HG02884 (cell line): ENCODE measurements at regions not wholly inside any gene's neighbourhood (a gene's known extent, or its start where the extent isn't known, plus 50 kb on each side); places are given as distances from the start of the nearest gene placed in this dataset.

ENCODE experiments used
- ATAC-seq: cut with Tn5 transposase; IDR thresholded peaks from one replicate; pipeline ENCODE4 v1.9.1; 2021; ENCODE audit warnings: mild to moderate bottlenecking, moderate library complexity; ENCODE audit not compliant: unreplicated experiment

DNA sequence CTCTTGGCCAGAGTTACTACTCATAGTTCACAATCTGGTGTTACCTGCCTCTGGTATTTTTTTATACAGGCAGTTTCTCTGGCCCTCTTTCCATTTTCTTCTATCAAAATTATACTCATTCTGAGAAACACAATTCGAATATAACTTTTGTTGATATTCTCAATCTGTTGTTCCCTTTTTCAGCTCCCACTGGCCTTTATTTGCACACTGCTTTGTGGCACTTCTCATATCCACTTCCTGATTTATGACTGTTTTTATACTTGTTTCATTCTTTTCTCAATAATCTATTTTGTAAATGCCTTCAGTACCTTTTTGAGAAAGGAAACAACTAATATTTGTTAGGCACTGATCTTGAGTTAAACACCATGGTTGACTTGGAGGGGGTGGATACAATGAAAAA is 93.8 kb upstream of the HDAC9 start:
- ATAC-seq: no peak

DNA sequence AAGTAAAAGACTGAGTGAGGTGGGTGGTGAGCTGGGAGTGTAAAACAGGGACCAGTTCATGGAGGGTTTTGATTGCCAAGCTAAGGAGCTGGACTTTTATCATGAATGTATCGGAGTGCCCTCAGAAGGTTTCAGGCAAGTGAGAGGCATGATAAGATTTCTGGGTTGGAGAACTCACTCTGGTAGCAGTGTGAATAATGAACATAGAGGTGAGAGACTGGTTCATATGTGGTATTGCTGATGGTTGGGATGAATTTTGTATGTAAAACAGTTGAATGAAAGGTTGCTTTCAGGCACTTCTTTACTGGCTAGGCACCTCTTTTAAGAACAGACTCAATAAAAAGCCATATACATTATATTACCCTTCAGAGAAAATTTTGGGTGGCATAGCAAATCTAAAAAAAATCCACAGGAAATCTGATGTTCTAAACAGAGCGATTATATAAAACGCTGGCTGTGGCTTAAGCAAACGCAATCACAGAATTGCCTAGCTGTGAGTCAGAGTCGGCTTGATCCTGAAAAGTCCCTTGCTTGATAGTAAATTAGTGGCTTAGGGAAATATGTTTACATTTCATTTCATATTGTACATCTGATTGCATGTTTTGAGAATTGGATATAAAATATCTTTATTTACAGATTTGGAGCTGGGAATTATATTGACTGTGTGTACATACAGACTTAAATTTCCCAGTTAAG is 92.9 kb upstream of the HDAC9 start:
- ATAC-seq: no peak

DNA sequence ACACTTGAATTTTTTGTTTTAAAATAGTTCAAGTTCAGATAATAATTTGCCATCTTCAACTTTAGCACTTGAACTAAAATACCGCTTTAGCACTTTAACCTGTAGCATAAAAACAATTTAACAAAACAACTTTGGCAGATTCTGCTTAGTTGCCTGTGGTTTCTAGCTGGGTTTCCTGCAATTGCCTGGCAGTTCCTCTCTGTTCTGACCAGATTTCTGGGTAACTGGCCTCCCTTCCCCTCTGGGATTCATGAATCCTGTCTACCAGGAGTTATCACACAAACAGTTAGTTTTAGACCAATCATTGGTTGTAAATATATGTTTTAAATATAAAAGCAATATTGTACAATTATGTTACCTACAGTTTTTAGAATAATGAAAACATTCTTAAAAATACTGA is 89.8 kb upstream of the HDAC9 start:
- ATAC-seq: no peak

DNA sequence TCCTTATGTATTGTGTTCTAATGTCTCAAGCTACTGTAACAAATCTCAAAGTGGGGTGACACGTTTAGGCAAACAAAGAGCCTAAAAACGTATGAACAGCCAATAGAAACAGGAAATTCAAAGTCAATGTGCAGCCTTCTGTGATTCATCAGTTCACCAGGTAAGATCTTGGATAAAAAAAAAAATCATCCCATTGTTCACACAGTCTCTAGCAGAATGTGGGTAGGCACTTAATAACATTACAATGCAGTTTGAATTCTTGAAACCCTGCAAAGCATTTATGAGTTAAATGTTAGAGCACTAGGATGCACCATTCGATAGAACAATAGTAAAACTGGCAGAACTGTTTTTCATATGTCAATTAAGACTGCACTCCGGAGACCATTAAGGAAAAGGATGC is 88.2 kb upstream of the HDAC9 start:
- no peak for ATAC-seq

DNA sequence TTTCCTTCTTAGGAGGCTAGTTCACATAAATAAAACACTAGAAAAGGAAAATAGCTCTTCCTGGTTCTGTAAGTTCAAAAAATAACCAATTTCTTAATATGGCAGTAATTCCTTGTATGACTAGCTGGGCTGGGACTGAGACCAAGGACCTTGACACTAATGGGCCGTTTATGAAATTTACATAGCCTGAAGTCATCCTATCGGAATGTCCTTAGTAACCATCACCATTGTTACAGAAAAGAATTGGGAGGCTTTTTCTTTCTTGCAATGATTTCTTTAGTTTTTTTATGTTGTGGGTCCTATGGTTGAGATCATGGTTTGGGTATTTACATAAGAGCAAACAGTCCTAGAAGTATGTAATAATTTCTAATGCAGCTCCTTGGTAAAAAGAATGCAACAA is 87.1 kb upstream of the HDAC9 start:
- no peak for ATAC-seq

DNA sequence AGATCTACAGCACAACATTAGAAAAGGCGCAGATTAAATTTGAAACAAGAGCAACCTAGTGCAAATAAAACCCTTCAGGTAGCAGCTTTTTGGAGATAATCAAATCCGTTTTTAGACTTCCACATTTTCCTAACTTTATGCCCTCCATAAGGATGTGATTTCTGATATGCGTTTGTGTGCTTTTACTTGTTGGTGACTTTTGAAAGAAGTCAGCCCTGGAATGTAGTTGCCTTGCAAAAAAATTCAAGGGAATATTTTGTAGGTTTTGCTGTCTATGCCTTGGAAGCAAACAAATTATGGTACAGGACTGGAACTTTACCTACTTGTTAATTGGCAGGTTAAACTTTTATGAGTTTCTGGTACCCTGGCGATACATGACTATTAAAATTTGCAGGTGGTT is 86.7 kb upstream of the HDAC9 start:
- no peak for ATAC-seq

DNA sequence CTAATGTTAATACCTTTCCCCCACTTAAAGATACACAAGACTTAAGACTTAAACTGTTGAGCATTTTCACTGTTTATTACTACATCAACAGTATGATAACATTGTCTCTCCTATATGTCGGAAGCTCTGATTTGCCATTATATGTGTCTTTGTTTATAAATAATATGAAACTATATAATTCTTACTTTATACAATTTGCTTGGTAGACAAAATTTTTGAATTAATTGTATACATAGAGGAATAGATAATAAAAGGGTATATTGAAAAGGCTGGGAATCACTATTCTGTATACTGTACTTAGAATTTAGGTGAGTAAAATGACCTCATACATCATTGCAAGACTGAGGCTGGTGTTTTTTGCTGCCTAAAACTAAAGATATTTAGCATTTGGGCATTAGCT is 82.1 kb upstream of the HDAC9 start:
- ATAC-seq: no peak

DNA sequence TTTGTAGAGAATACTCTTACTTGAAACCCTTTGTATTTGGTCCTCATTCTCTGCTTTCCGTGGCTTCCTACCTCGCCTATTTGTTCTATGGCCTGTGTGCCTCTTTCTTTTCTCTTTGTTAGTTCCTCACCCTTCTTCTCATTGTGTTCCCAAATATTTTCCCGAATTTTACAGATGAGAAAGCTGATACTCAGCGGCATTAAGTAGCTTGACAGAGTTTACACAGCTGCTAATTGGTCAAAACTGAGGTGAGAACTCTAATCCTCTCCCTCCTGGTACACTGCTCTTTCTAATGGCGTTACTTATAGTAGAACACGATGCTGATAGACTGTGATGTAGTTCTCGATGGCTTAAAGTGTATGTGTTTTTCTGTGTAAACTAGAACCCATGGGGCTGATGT is 80.7 kb upstream of the HDAC9 start:
- no peak for ATAC-seq

DNA sequence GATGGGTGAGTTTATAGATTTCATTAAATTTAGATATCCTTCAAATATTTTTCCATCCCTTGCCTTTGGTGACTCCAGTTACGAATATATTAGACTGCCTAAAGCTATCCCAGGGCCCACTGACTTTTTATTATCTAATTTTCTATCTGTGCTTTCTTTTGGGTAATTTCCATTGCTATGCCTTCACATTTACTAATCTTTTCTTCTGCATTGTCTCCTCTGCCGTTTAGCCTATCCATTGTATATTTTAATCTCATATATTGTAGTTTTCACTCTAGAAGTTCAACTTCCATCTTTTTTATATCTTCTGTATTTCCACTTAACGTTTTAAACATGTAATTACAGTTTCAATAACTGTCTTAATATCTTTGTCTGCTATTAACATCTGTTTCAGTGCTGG is 78.6 kb upstream of the HDAC9 start:
- no peak for ATAC-seq

DNA sequence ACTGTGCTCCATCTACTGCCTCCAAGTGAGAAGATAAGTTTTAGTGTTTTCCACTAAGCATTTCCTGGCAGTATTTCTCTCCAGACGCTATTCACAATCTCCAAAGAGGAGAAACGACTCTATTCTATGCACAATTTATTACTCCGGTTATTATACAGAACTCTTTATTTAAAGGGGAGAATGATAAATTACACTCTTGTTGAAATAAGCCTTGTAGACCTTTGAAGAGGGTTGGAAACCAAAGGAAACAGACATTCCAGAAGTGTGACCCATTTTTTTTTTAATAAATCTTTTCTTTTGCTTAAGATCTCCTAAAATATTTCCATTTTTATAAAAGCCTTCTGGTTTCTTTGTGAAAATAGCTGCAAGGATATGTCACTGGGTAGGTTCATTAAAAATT is 76.1 kb upstream of the HDAC9 start:
- ATAC-seq: no peak

DNA sequence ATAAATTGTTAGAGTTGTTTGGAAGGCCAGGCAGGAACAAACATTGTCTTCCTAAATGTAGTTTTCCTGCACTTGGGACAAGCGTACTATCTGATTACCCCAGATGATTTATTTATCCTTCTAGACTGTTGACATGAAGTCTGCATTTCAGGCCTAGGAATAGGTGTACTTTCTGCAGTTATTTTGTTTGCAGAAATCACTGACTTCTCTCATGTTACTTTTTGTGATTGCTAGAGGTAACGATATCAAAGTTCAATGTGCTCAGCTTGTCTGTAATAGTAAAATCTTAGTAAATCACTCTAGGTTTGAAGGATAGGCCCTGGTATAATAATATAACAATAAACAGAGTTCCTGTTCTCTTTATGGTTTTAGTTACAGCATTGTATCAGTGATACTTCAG is 75.4 kb upstream of the HDAC9 start:
- ATAC-seq: no peak

DNA sequence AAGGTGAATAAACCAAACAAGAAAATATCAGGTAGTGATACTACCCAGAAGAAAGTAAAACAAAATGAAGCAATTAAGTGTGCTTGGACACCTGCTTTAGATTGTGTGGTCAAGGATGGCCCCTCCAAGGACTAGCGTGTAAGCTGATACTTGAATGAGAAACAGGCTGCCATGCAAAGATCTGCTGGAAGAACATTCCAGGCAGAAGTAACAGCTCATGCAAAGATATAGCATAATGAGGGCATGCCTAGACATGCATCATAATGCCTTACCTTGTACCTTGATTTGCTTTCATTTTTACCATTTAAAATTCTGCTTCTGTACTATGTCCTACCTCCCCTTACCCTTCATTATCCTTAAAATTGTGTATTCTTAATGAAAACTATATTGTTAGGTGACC is 74.8 kb upstream of the HDAC9 start:
- ATAC-seq: no peak

DNA sequence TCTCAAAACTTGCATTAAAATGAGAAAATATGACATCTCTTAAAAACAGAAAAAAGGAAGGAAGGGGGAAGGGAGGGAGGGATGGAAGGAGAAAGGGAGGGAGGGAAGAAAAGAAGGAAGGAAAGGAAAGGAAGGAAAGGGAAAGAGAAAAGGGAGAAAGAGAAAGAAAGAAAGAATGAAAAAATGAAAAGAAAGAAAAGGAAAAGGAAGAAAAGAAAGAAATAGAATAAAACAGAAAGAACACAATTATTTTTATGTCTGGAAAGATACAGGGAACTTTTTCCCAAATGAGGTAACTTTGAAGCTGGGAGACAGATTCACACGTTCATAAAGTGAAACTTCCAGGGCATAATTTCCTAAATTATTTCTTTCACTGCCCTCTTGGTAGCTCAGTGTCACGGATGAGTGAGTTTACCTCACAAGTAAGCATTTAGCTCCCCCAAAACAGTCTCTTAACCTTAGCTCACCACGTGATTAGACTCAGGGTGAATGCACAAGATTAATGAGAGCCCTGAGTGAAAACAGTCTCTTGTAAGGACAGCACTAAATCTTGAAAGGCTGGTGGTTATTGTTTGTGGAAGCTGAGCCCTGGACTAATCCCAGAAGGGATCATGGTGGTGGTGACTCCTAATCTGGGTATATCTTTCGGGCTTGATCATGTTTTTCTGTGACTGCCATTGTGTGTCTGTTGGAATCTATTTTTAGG is 74.1 kb upstream of the HDAC9 start:
- ATAC-seq: no peak

DNA sequence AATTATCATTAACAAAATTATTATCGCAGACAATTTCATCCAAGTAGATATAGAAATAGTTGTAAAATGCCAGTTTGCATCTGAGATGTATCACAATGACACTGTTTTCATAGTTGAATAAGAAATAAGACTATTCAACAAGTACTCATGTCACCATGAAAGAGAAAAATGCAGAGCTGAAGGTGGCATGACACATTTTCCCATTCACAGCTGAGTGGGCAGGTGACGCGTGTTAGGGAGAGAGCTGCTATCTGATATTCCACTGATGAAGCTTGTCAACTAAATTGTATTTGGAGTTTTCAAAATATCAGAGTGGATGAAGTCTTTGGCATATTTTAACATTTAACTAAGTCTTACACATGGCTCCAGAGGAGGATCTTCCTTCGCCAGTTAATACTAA is 70.3 kb upstream of the HDAC9 start:
- ATAC-seq: no peak

DNA sequence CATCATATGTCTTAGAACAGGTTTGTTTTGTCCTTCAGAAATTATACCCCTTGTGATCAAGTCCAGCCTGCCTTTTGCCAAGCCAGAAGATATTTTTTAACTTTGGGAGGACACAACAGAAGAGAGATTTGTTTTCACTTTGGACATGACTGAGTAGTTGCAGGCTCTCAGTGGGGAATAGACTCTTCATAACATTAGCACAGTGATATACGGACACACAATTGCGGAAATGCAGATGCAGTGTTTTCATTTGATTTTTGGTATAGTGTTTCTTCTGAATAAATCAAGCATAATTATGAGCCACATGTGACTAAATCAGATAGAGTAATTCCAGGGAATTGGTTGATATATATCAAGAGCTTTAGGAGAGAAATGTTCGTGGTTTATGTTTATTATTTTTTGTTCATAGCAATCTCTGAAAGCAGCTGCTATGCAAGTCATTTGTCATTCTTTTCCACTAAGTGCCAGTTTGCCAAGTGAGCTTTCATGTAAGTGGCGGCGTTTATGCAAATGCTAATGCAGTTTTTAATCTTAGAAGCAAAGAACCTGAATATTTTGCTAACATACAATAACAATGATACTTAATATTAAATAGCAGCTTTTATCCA is 69.6 kb upstream of the HDAC9 start:
- ATAC-seq: no peak

DNA sequence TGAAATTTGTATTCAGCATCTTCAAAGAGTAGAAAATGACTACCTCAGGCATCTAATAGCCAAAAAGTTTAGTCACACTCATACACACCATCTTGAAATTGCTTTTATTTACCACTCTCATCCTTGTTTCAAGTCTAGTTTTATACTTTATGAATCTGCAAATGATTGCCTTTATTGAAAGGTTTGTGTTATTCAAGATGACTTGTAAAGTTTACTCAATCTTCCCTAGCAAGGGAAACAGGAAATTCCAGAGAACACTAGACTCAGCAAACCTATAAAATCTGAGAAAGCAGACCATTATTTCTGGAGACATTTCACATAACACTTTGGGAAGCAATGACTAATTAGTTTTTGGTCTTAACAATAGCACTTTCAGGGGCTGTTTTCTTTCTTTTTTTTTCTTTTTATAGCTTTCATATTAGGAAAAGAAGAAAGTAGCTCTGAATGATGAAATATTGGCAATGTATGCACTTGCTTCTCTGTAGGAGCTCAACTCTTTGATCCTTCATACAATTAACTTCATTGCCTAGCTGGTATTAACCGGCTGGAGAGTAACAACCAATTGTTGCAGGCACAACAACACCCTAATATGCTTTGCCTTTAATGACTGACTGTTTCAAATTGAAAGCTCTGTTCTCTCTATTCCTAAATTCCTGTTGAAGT is 68.9 kb upstream of the HDAC9 start:
- no peak for ATAC-seq

DNA sequence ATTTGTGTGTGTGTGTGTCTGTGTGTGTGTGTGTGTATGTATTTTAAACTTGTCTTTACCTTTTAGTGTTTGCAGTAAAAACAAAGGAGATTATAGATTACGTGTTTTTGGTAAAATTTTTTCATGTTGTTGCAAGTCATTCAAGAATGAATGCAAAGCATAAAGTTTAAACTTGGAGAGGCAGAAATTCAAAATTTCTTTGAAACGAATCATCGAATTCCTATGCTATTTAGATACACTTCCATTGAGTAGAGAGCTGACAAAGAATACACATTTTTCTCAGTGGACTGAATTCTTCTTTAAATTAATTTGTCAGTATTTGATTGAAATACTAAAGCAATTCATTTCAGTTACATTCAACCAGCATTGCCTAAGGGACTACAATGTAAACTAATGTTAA is 66.0 kb upstream of the HDAC9 start:
- ATAC-seq: no peak

DNA sequence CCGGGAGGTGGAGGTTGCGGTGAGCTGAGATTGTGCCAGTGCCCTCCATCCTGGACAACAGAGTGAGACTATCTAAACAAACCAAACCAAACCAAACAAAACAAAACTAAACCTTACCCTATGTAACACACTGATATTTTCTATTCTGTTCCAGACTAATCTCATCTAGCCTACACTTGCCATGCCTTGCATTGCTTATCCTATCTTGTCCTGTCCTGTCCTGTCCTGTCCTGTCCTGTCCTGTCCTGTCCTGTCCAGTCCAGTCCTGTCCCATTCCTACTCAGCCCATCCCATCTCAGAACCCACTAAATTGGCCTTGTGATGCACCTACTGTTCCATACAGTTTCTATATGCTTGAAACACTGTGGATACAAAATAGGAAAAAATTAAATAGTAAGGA is 64.7 kb upstream of the HDAC9 start:
- no peak for ATAC-seq

DNA sequence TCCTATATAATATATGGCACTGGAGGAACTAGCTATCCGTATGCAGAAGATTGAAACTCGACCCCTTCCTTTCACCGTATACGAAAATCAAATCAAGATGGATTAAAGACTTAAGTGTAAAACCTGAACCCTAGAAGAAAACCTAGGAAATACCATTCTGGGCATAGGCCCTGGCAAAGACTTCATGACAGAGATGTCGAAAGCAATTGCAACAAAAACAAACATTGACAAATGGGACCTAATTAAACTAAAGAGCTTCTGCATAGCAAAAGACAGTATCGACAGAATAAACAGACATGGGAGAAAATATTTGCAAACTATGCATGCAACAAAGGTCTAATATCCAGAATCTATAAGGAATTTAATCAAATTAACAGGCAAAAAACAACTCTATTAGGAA is 61.4 kb upstream of the HDAC9 start:
- no peak for ATAC-seq

DNA sequence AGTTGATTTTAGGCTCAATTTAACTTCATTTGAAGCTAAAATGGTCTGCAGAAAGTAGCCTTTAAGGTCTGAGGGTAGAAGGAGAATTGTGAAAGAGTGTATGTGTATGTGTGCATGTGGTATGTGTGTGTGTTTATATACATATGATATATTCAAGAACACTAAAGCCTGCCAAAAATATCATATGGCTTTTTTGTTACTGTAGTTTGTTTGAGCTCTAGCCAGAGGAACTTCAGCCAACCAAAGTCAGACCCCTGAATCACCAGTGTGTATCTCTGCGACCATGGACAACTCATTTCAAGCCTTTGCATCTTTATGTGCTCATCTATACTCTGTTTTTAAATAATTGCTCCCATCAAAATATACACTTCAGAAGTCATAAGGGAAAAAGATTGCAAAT is 58.4 kb upstream of the HDAC9 start:
- ATAC-seq: no peak

DNA sequence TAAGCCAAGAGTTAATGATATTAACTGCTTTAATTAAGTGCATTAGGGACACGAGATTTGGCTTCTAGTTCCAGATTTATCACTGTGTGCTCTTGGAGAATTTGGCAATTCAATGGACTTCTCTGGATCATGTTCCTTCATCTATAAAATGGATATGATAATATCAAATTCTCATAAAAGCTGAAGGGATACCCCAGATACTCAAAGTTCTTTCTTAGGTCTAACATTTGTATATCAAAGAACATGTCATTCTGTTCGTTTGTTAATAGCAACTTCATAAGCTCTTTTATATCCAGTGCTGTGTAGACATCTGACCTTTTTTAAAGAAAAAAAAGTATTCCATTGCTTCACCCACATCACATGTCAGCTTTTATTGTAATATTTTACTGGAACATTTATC is 54.6 kb upstream of the HDAC9 start:
- ATAC-seq: no peak

DNA sequence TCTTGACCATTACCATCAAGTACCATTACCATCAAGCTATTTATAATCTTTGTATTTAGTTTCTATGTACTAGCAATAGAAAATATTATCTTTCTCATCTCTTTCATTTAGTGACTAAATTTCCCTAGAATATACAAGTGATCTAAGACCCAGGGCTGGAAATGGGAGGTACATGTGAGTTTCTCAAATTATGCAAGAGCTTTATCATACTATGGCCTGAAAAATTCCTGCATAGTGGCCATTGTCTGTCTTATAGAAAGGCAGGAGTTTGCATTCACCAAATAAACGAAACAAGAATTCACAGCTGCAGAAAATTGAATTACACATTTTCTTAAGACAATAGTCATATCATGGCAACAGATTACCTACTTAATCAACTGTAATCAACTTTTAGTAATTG is 50.7 kb upstream of the HDAC9 start:
- ATAC-seq: no peak
